ENCODE measurements at regions not wholly inside any gene's neighbourhood (a gene's known extent, or its start where the extent isn't known, plus 50 kb on each side); places are given as distances from the start of the nearest gene placed in this dataset.

GRCh38 chr18:77944533-77944932 is 694.9 kb downstream of the GALR1 start:
- no peak for DNase-seq

GRCh38 chr18:77948567-77948966 is 698.9 kb downstream of the GALR1 start:
- no peak for DNase-seq

GRCh38 chr18:77949355-77949973 is 699.8 kb downstream of the GALR1 start:
- DNase-seq: no peak

- no peak for DNase-seq
These were observed 709.6 kb downstream of the GALR1 start for GRCh38 chr18:77959248-77959647.

GRCh38 chr18:77960791-77961410 is 711.3 kb downstream of the GALR1 start:
- no peak for DNase-seq

GRCh38 chr18:77967071-77967470 is 717.4 kb downstream of the GALR1 start:
- no peak for DNase-seq

GRCh38 chr18:77967791-77968190 is 718.1 kb downstream of the GALR1 start:
- no peak for DNase-seq

GRCh38 chr18:77969972-77970371 is 720.3 kb downstream of the GALR1 start:
- no peak for DNase-seq

- DNase-seq: no peak
These were observed 721.2 kb downstream of the GALR1 start for GRCh38 chr18:77970814-77971213.

- DNase-seq: no peak
These were observed 724.1 kb downstream of the GALR1 start for GRCh38 chr18:77973745-77974144.

- DNase-seq: no peak
These were observed 724.7 kb downstream of the GALR1 start for GRCh38 chr18:77974329-77974728.

- no peak for DNase-seq
These were observed 727.7 kb downstream of the GALR1 start for GRCh38 chr18:77977331-77977730.

GRCh38 chr18:77980275-77980674 is 730.6 kb downstream of the GALR1 start:
- no peak for DNase-seq

GRCh38 chr18:77981874-77982273 is 732.2 kb downstream of the GALR1 start:
- DNase-seq: no peak

GRCh38 chr18:77983270-77983669 is 733.6 kb downstream of the GALR1 start:
- DNase-seq: no peak

- DNase-seq: no peak
These were observed 734.5 kb downstream of the GALR1 start for GRCh38 chr18:77984178-77984577.

- DNase-seq: no peak
These were observed 735.2 kb downstream of the GALR1 start for GRCh38 chr18:77984833-77985232.

GRCh38 chr18:77985526-77986281 is 736.1 kb downstream of the GALR1 start:
- no peak for DNase-seq

GRCh38 chr18:77990131-77990530 is 740.5 kb downstream of the GALR1 start:
- DNase-seq: no peak

- DNase-seq: no peak
These were observed 741.3 kb downstream of the GALR1 start for GRCh38 chr18:77990901-77991300.

- no peak for DNase-seq
These were observed 742.4 kb downstream of the GALR1 start for GRCh38 chr18:77992057-77992456.

- DNase-seq: no peak
These were observed 743.7 kb downstream of the GALR1 start for GRCh38 chr18:77993188-77993981.

GRCh38 chr18:77995593-77995992 is 745.9 kb downstream of the GALR1 start:
- no peak for DNase-seq
